ENCODE measurements at regions not wholly inside any gene's neighbourhood (a gene's known extent, or its start where the extent isn't known, plus 50 kb on each side); places are given as distances from the start of the nearest gene placed in this dataset.
"Not testable (repeated sequence)": the region's sequence is repeated elsewhere in the genome, so short reads cannot be mapped to it uniquely, and the experiment has no call there.

- no peak for DNase-seq
These were observed 128.9 kb downstream of the CD164 start for GRCh38 chr6:109253366-109253765.

GRCh38 chr6:109252261-109253041, 129.8 kb downstream of the CD164 start:
- no peak for DNase-seq

- DNase-seq = no peak
These were observed 130.4 kb downstream of the CD164 start for GRCh38 chr6:109251839-109252238.

- not testable (repeated sequence) for DNase-seq
These were observed 131.6 kb downstream of the CD164 start for GRCh38 chr6:109250544-109251156.

GRCh38 chr6:109243863-109244825, 138.1 kb downstream of the CD164 start:
- peak in 1 of 5 experiments; percentile 8 for DNase-seq

GRCh38 chr6:109242925-109243324, 139.3 kb downstream of the CD164 start:
- DNase-seq = no peak

GRCh38 chr6:109242029-109242428, 140.2 kb downstream of the CD164 start:
- DNase-seq = no peak

- no peak for DNase-seq
These were observed 141.1 kb downstream of the CD164 start for GRCh38 chr6:109241199-109241598.

GRCh38 chr6:109240370-109241084, 141.7 kb downstream of the CD164 start:
- no peak for DNase-seq

- DNase-seq = no peak
These were observed 142.5 kb downstream of the CD164 start for GRCh38 chr6:109239651-109240321.

- no peak for DNase-seq
These were observed 143.1 kb downstream of the CD164 start for GRCh38 chr6:109239160-109239559.

GRCh38 chr6:109238396-109238795, 143.1 kb downstream of the CEP57L1 start:
- no peak for DNase-seq

GRCh38 chr6:109237986-109238329, 142.7 kb downstream of the CEP57L1 start:
- no peak for DNase-seq

- peak in 1 of 5 experiments; percentile 42 for DNase-seq
These were observed 142.0 kb downstream of the CEP57L1 start for GRCh38 chr6:109237077-109237985.

GRCh38 chr6:109236115-109237076, 141.1 kb downstream of the CEP57L1 start:
- peak in 1 of 5 experiments; percentile 27 for DNase-seq

- no peak for DNase-seq
These were observed 140.3 kb downstream of the CEP57L1 start for GRCh38 chr6:109235481-109236038.

GRCh38 chr6:109230453-109230852, 135.1 kb downstream of the CEP57L1 start:
- no peak for DNase-seq

GRCh38 chr6:109229536-109229935, 134.2 kb downstream of the CEP57L1 start:
- no peak for DNase-seq

GRCh38 chr6:109227646-109228045, 132.3 kb downstream of the CEP57L1 start:
- no peak for DNase-seq

All from T-helper 2 cell (primary cell).